ENCODE measurements at regions not wholly inside any gene's neighbourhood (a gene's known extent, or its start where the extent isn't known, plus 50 kb on each side); places are given as distances from the start of the nearest gene placed in this dataset.

DNA sequence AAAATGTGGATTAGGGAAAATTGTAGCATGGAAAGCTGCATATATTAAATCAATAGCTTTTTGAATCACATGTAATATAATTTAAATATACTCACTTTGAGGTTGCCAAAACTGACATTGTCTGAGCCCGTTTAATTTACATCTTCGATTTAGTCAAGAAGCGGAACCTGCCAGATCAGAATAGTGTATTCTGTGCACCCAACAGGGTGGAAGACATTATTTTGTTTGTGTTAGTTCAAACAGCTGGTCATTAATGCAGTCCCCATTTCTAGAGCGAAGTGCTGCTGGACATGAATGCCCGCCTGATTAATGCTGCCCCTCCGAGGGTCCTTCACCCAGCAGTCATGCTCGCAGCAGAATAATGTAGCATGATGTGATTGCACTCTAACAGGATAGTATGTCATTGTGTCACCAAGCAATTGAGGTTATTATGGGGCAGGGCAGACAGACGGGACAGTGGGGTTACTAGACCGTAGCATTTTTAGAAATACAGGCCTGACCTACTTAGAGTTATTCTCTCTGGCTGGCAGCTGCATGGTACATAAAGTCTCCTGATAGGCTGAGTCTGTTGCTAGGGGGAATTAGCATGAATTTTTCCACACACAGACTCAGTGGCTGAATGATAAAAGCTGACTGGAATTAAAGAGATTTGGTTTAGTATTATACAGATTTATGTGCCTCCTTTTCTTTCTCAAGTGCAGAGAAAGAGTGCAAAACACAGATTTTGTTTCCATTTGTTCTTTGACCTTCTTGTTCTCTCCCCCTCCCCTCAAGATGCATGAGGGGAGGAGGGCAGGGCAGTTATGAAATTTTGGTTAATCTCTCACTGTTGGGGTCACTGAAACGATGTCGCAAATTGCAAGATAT is 147.1 kb downstream of the PRL start:
- TF ChIP-seq POLR2A (IDR thresholded peaks at IDR 0.05), result no peak
- no peak for TF ChIP-seq EP300 (IDR thresholded peaks at IDR 0.05)
- no peak for TF ChIP-seq CTCF (IDR thresholded peaks at IDR 0.05)
